HG03060 (cell line): ENCODE measurements at regions not wholly inside any gene's neighbourhood (a gene's known extent, or its start where the extent isn't known, plus 50 kb on each side); places are given as distances from the start of the nearest gene placed in this dataset.
"Not testable (repeated sequence)": the region's sequence is repeated elsewhere in the genome, so short reads cannot be mapped to it uniquely, and the experiment has no call there.

ENCODE experiments used
- ATAC-seq: cut with Tn5 transposase; IDR thresholded peaks from one replicate; pipeline ENCODE4 v1.9.1; 2021; ENCODE audit warnings: low read depth, moderate number of reproducible peaks; ENCODE audit not compliant: unreplicated experiment

- no peak for ATAC-seq
Measured at GRCh38 chr2:8320311-8321066, 361.4 kb upstream of the ID2 start.

- ATAC-seq: no peak
Measured at GRCh38 chr2:8322634-8323033, 359.2 kb upstream of the ID2 start.

GRCh38 chr2:8324164-8324856, 357.5 kb upstream of the ID2 start:
- ATAC-seq: no peak

GRCh38 chr2:8324901-8325300, 357.0 kb upstream of the ID2 start:
- ATAC-seq: no peak

- no peak for ATAC-seq
Measured at GRCh38 chr2:8327371-8328100, 354.3 kb upstream of the ID2 start.

GRCh38 chr2:8328217-8328616, 353.6 kb upstream of the ID2 start:
- ATAC-seq: no peak

- ATAC-seq: no peak
Measured at GRCh38 chr2:8329660-8330622, 351.9 kb upstream of the ID2 start.

- ATAC-seq: no peak
Measured at GRCh38 chr2:8331068-8331467, 350.8 kb upstream of the ID2 start.

GRCh38 chr2:8332646-8333045, 349.2 kb upstream of the ID2 start:
- no peak for ATAC-seq

GRCh38 chr2:8333177-8333831, 348.6 kb upstream of the ID2 start:
- ATAC-seq: no peak

- ATAC-seq: not testable (repeated sequence)
Measured at GRCh38 chr2:8333832-8334187, 348.0 kb upstream of the ID2 start.

GRCh38 chr2:8334866-8335325, 347.0 kb upstream of the ID2 start:
- no peak for ATAC-seq

GRCh38 chr2:8335801-8336200, 346.1 kb upstream of the ID2 start:
- no peak for ATAC-seq

- no peak for ATAC-seq
Measured at GRCh38 chr2:8337321-8337720, 344.5 kb upstream of the ID2 start.

GRCh38 chr2:8342407-8342806, 339.4 kb upstream of the ID2 start:
- ATAC-seq: no peak

- no peak for ATAC-seq
Measured at GRCh38 chr2:8343031-8343430, 338.8 kb upstream of the ID2 start.

- ATAC-seq: no peak
Measured at GRCh38 chr2:8344144-8345097, 337.4 kb upstream of the ID2 start.

GRCh38 chr2:8345200-8345599, 336.7 kb upstream of the ID2 start:
- ATAC-seq: no peak

- no peak for ATAC-seq
Measured at GRCh38 chr2:8346208-8346607, 335.6 kb upstream of the ID2 start.
